SK-N-SH treated with all-trans-retinoic acid at 6 μM for 48 hours (cell line): ENCODE measurements at regions not wholly inside any gene's neighbourhood (a gene's known extent, or its start where the extent isn't known, plus 50 kb on each side); places are given as distances from the start of the nearest gene placed in this dataset.

Experiments
- ATAC-seq: fragments of 200-7000 bp; cut with Tn5 transposase; 3 replicates; pipeline ENCODE4 v1.9.1; 2020; ENCODE audit warnings: mild to moderate bottlenecking, moderate library complexity
- ARNTL ChIP-seq: fragments of 450-650 bp; formaldehyde crosslinking; IDR thresholded peaks from 2 replicates; pipeline ENCODE4 v1.5.0; 2020; ENCODE audit warnings: low read depth, mild to moderate bottlenecking, moderate library complexity, borderline replicate concordance
- BACH2 ChIP-seq: fragments of 250-450 bp; sonication (Bioruptor Pico); IDR thresholded peaks from 2 replicates; pipeline ENCODE4 v1.9.0; 2021; ENCODE audit warnings: mild to moderate bottlenecking, borderline replicate concordance
- CREB5 ChIP-seq: fragments of 250-450 bp; sonication (Bioruptor Pico); IDR thresholded peaks from 2 replicates; pipeline ENCODE4 v1.5.1; 2020; ENCODE audit warnings: low read depth, mild to moderate bottlenecking, moderate library complexity
- CSDC2 ChIP-seq: fragments of 250-450 bp; sonication (Bioruptor Pico); IDR thresholded peaks from 2 replicates; pipeline ENCODE4 v1.5.0; 2020; ENCODE audit warnings: mild to moderate bottlenecking, moderate library complexity
- CSRNP3 ChIP-seq: fragments of 250-450 bp; sonication (Bioruptor Pico); IDR thresholded peaks from 2 replicates; pipeline ENCODE4 v1.5.1; 2021; ENCODE audit warnings: mild to moderate bottlenecking, moderate library complexity
- ESRRG ChIP-seq: fragments of 250-450 bp; sonication (Bioruptor Pico); IDR thresholded peaks from 2 replicates; pipeline ENCODE4 v1.6.1; 2021; ENCODE audit warnings: mild to moderate bottlenecking
- GLIS3 ChIP-seq: fragments of 250-450 bp; sonication (Bioruptor Pico); IDR thresholded peaks from 2 replicates; pipeline ENCODE4 v1.5.0; 2020; ENCODE audit warnings: mild to moderate bottlenecking, moderate library complexity
- ISL1 ChIP-seq: fragments of 250-450 bp; sonication (Bioruptor Pico); IDR thresholded peaks from 2 replicates; pipeline ENCODE4 v2.1.2; 2022; ENCODE audit warnings: mild to moderate bottlenecking, moderate library complexity
- OSR1 ChIP-seq: fragments of 250-450 bp; sonication (Bioruptor Pico); IDR thresholded peaks from 2 replicates; pipeline ENCODE4 v1.8.0; 2022; ENCODE audit warnings: moderate library complexity, mild to moderate bottlenecking, inconsistent platforms
- PATZ1 ChIP-seq: fragments of 250-450 bp; sonication (Bioruptor Pico); IDR thresholded peaks from 2 replicates; pipeline ENCODE4 v1.8.0; 2020; ENCODE audit warnings: mild to moderate bottlenecking, moderate library complexity, borderline replicate concordance
- POU6F1 ChIP-seq: fragments of 250-450 bp; sonication (Bioruptor Pico); IDR thresholded peaks from 2 replicates; pipeline ENCODE4 v1.8.0; 2021; ENCODE audit warnings: low read depth, mild to moderate bottlenecking, moderate library complexity, borderline replicate concordance
- PPARA ChIP-seq: fragments of 250-450 bp; sonication (Bioruptor Pico); IDR thresholded peaks from 2 replicates; pipeline ENCODE4 v1.5.0; 2020; ENCODE audit warnings: mild to moderate bottlenecking, borderline replicate concordance
- RARB ChIP-seq: fragments of 250-450 bp; sonication (Bioruptor Pico); IDR thresholded peaks from 2 replicates; pipeline ENCODE4 v1.8.0; 2021; ENCODE audit warnings: mild to moderate bottlenecking, moderate library complexity
- SNAI2 ChIP-seq: fragments of 250-450 bp; sonication (Bioruptor Pico); IDR thresholded peaks from 2 replicates; pipeline ENCODE4 v1.5.0; 2020; ENCODE audit warnings: mild to moderate bottlenecking, moderate library complexity
- TOX ChIP-seq: fragments of 250-450 bp; sonication (Bioruptor Pico); IDR thresholded peaks from 2 replicates; pipeline ENCODE4 v1.8.0; 2021; ENCODE audit warnings: mild to moderate bottlenecking, moderate library complexity, borderline replicate concordance
- TSHZ2 ChIP-seq: fragments of 250-450 bp; sonication (Bioruptor Pico); IDR thresholded peaks from 2 replicates; pipeline ENCODE4 v1.5.0; 2020; ENCODE audit warnings: mild to moderate bottlenecking, moderate library complexity
- ZC3H10 ChIP-seq: fragments of 250-450 bp; sonication (Bioruptor Pico); IDR thresholded peaks from 2 replicates; pipeline ENCODE4 v1.5.1; 2021; ENCODE audit warnings: mild to moderate bottlenecking, moderate library complexity
- ZFP3 ChIP-seq: fragments of 250-450 bp; sonication (Bioruptor Pico); IDR thresholded peaks from 2 replicates; pipeline ENCODE4 v1.5.0; 2020; ENCODE audit warnings: mild to moderate bottlenecking, moderate library complexity
- ZNF565 ChIP-seq: fragments of 450-650 bp; formaldehyde crosslinking; conservative IDR thresholded peaks from 2 replicates; pipeline ENCODE4 v1.5.0; 2020; ENCODE audit warnings: low read depth, mild to moderate bottlenecking, moderate library complexity
- ZNF70 ChIP-seq: fragments of 450-650 bp; formaldehyde crosslinking; IDR thresholded peaks from 2 replicates; pipeline ENCODE4 v1.5.0; 2020; ENCODE audit warnings: mild to moderate bottlenecking, moderate library complexity
- ZNF8 ChIP-seq: fragments of 450-650 bp; formaldehyde crosslinking; IDR thresholded peaks from 2 replicates; pipeline ENCODE4 v1.5.0; 2020; ENCODE audit warnings: mild to moderate bottlenecking, moderate library complexity

- TF ChIP-seq ZNF565 (CRISPR knock-in tag) (no peak), CSRNP3 (CRISPR knock-in tag) (no peak), PPARA (no peak), ZNF8 (CRISPR knock-in tag) (no peak), TSHZ2 (CRISPR knock-in tag) (no peak), RARB (CRISPR knock-in tag) (no peak), ISL1 (CRISPR knock-in tag) (no peak), CSDC2 (CRISPR knock-in tag) (no peak), BACH2 (CRISPR knock-in tag) (no peak), TOX (CRISPR knock-in tag) (no peak), ARNTL (CRISPR knock-in tag) (no peak), OSR1 (CRISPR knock-in tag) (no peak), ZC3H10 (CRISPR knock-in tag) (no peak), POU6F1 (CRISPR knock-in tag) (no peak), ZNF70 (no peak), SNAI2 (CRISPR knock-in tag) (no peak), ESRRG (CRISPR knock-in tag) (no peak), CREB5 (CRISPR knock-in tag) (no peak), ZFP3 (CRISPR knock-in tag) (no peak)
- TF ChIP-seq, all 23 proteins: peak for 0
- no peak for ATAC-seq
Observed at GRCh38 chr7:10912077-10912476, 61.6 kb upstream of the PHF14 start.

GRCh38 chr7:10913457-10913856, 60.2 kb upstream of the PHF14 start:
- TF ChIP-seq ISL1 (CRISPR knock-in tag) = no peak
- TF ChIP-seq CREB5 (CRISPR knock-in tag) = no peak
- no peak for TF ChIP-seq TOX (CRISPR knock-in tag)
- no peak for TF ChIP-seq ZNF70
- TF ChIP-seq ESRRG (CRISPR knock-in tag) = no peak
- TF ChIP-seq ARNTL (CRISPR knock-in tag) = no peak
- ATAC-seq = no peak

GRCh38 chr7:10918093-10918590, 55.5 kb upstream of the PHF14 start:
- ATAC-seq = no peak
- TF ChIP-seq OSR1 (CRISPR knock-in tag) = no peak
- no peak for TF ChIP-seq SNAI2 (CRISPR knock-in tag)
- TF ChIP-seq RARB (CRISPR knock-in tag) = no peak
- TF ChIP-seq PATZ1 (CRISPR knock-in tag) = no peak
- TF ChIP-seq POU6F1 (CRISPR knock-in tag) = no peak
- TF ChIP-seq CSDC2 (CRISPR knock-in tag) = no peak
- TF ChIP-seq ZNF70 = no peak
- no peak for TF ChIP-seq PPARA
- no peak for TF ChIP-seq CSRNP3 (CRISPR knock-in tag)
- TF ChIP-seq CREB5 (CRISPR knock-in tag) = no peak
- no peak for TF ChIP-seq GLIS3 (CRISPR knock-in tag)
- no peak for TF ChIP-seq ZNF565 (CRISPR knock-in tag)
- no peak for TF ChIP-seq ISL1 (CRISPR knock-in tag)
- TF ChIP-seq ESRRG (CRISPR knock-in tag) = no peak
